SK-N-SH treated with all-trans-retinoic acid at 6 μM for 48 hours (cell line): ENCODE measurements at regions not wholly inside any gene's neighbourhood (a gene's known extent, or its start where the extent isn't known, plus 50 kb on each side); places are given as distances from the start of the nearest gene placed in this dataset.
A peak's percentile ranks its signal among the peaks of the same experiment; 100 is the strongest.

Experiments used
- ATAC-seq: fragments of 200-7000 bp; cut with Tn5 transposase; 3 replicates; pipeline ENCODE4 v1.9.1; 2020; ENCODE audit warnings: mild to moderate bottlenecking, moderate library complexity
- ARNTL ChIP-seq: fragments of 450-650 bp; formaldehyde crosslinking; IDR thresholded peaks from 2 replicates; pipeline ENCODE4 v1.5.0; 2020; ENCODE audit warnings: low read depth, mild to moderate bottlenecking, moderate library complexity, borderline replicate concordance
- BACH2 ChIP-seq: fragments of 250-450 bp; sonication (Bioruptor Pico); IDR thresholded peaks from 2 replicates; pipeline ENCODE4 v1.9.0; 2021; ENCODE audit warnings: mild to moderate bottlenecking, borderline replicate concordance
- CREB5 ChIP-seq: fragments of 250-450 bp; sonication (Bioruptor Pico); IDR thresholded peaks from 2 replicates; pipeline ENCODE4 v1.5.1; 2020; ENCODE audit warnings: low read depth, mild to moderate bottlenecking, moderate library complexity
- CSDC2 ChIP-seq: fragments of 250-450 bp; sonication (Bioruptor Pico); IDR thresholded peaks from 2 replicates; pipeline ENCODE4 v1.5.0; 2020; ENCODE audit warnings: mild to moderate bottlenecking, moderate library complexity
- CSRNP3 ChIP-seq: fragments of 250-450 bp; sonication (Bioruptor Pico); IDR thresholded peaks from 2 replicates; pipeline ENCODE4 v1.5.1; 2021; ENCODE audit warnings: mild to moderate bottlenecking, moderate library complexity
- ESRRG ChIP-seq: fragments of 250-450 bp; sonication (Bioruptor Pico); IDR thresholded peaks from 2 replicates; pipeline ENCODE4 v1.6.1; 2021; ENCODE audit warnings: mild to moderate bottlenecking
- GLIS3 ChIP-seq: fragments of 250-450 bp; sonication (Bioruptor Pico); IDR thresholded peaks from 2 replicates; pipeline ENCODE4 v1.5.0; 2020; ENCODE audit warnings: mild to moderate bottlenecking, moderate library complexity
- OSR1 ChIP-seq: fragments of 250-450 bp; sonication (Bioruptor Pico); IDR thresholded peaks from 2 replicates; pipeline ENCODE4 v1.8.0; 2022; ENCODE audit warnings: moderate library complexity, mild to moderate bottlenecking, inconsistent platforms
- PATZ1 ChIP-seq: fragments of 250-450 bp; sonication (Bioruptor Pico); IDR thresholded peaks from 2 replicates; pipeline ENCODE4 v1.8.0; 2020; ENCODE audit warnings: mild to moderate bottlenecking, moderate library complexity, borderline replicate concordance
- PPARA ChIP-seq: fragments of 250-450 bp; sonication (Bioruptor Pico); IDR thresholded peaks from 2 replicates; pipeline ENCODE4 v1.5.0; 2020; ENCODE audit warnings: mild to moderate bottlenecking, borderline replicate concordance
- SNAI2 ChIP-seq: fragments of 250-450 bp; sonication (Bioruptor Pico); IDR thresholded peaks from 2 replicates; pipeline ENCODE4 v1.5.0; 2020; ENCODE audit warnings: mild to moderate bottlenecking, moderate library complexity
- TOX ChIP-seq: fragments of 250-450 bp; sonication (Bioruptor Pico); IDR thresholded peaks from 2 replicates; pipeline ENCODE4 v1.8.0; 2021; ENCODE audit warnings: mild to moderate bottlenecking, moderate library complexity, borderline replicate concordance
- TSHZ2 ChIP-seq: fragments of 250-450 bp; sonication (Bioruptor Pico); IDR thresholded peaks from 2 replicates; pipeline ENCODE4 v1.5.0; 2020; ENCODE audit warnings: mild to moderate bottlenecking, moderate library complexity
- ZC3H10 ChIP-seq: fragments of 250-450 bp; sonication (Bioruptor Pico); IDR thresholded peaks from 2 replicates; pipeline ENCODE4 v1.5.1; 2021; ENCODE audit warnings: mild to moderate bottlenecking, moderate library complexity
- ZFP3 ChIP-seq: fragments of 250-450 bp; sonication (Bioruptor Pico); IDR thresholded peaks from 2 replicates; pipeline ENCODE4 v1.5.0; 2020; ENCODE audit warnings: mild to moderate bottlenecking, moderate library complexity
- ZNF565 ChIP-seq: fragments of 450-650 bp; formaldehyde crosslinking; conservative IDR thresholded peaks from 2 replicates; pipeline ENCODE4 v1.5.0; 2020; ENCODE audit warnings: low read depth, mild to moderate bottlenecking, moderate library complexity
- ZNF70 ChIP-seq: fragments of 450-650 bp; formaldehyde crosslinking; IDR thresholded peaks from 2 replicates; pipeline ENCODE4 v1.5.0; 2020; ENCODE audit warnings: mild to moderate bottlenecking, moderate library complexity
- ZNF8 ChIP-seq: fragments of 450-650 bp; formaldehyde crosslinking; IDR thresholded peaks from 2 replicates; pipeline ENCODE4 v1.5.0; 2020; ENCODE audit warnings: mild to moderate bottlenecking, moderate library complexity

GRCh38 chr17:51486885-51487520 lies 226.7 kb downstream of the UTP18 start:
- no peak for ATAC-seq
- TF ChIP-seq PATZ1 (CRISPR knock-in tag) (no peak), TSHZ2 (CRISPR knock-in tag) (0 out of 2 replicates have a peak, but pooled peaks have one; percentile 28), ZNF70 (peak; percentile 94)

- TF ChIP-seq ZNF70 (no peak), OSR1 (CRISPR knock-in tag) (no peak), ZNF8 (CRISPR knock-in tag) (no peak), ESRRG (CRISPR knock-in tag) (no peak), GLIS3 (CRISPR knock-in tag) (no peak), TSHZ2 (CRISPR knock-in tag) (no peak), PATZ1 (CRISPR knock-in tag) (no peak), ARNTL (CRISPR knock-in tag) (no peak), ZFP3 (CRISPR knock-in tag) (no peak), PPARA (no peak), ZC3H10 (no peak), ZNF565 (CRISPR knock-in tag) (no peak), CSDC2 (CRISPR knock-in tag) (no peak), CREB5 (CRISPR knock-in tag) (no peak), TOX (CRISPR knock-in tag) (no peak), SNAI2 (no peak), CSRNP3 (CRISPR knock-in tag) (no peak), BACH2 (CRISPR knock-in tag) (no peak)
- TF ChIP-seq, all 23 proteins: peak for 0
- no peak for ATAC-seq
Observed at GRCh38 chr17:51487947-51488346, 227.6 kb downstream of the UTP18 start.
